ENCODE measurements at regions not wholly inside any gene's neighbourhood (a gene's known extent, or its start where the extent isn't known, plus 50 kb on each side); places are given as distances from the start of the nearest gene placed in this dataset.

DNA sequence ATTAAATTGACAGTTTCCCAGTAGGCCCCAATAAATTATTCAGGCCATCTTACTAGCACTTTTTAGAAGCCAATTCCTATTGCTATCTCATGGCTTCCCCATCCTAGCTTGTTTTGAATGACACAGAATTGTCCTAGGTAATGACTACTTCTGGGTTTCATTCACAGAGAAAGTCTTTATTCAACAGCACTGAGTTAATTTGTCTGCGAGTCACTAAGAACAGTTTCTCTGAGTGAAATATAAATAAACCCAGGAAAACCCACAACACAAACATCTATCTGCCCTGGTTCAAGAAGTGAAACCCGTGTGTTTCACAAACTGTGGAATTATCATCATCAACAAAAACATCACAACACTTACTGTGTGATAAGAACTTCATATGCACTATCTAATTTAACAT, 1366.8 kb downstream of the EPHA7 start:
- 3% methylated on average over 2 of the region's 2 CpGs for WGBS (ENCODE audit: insufficient coverage, insufficient replicate concordance, low lambda C conversion rate, missing lambda C conversion rate)
- ChIA-PET POLR2A (no interaction called here), RAD21 (ENCODE audit: unreplicated experiment) (interaction anchor here (0.6 to 0.7 kb wide), 2 partner anchors 69 to 353 kb away, joined by 3 read pairs; no protein-coding TSS in a partner anchor), CTCF (no interaction called here), SMC1A (ENCODE audit: uncharacterized antibody, unreplicated experiment) (interaction anchor here (0.7 kb wide), 1 partner anchor 69 kb away, joined by 3 read pairs; no protein-coding TSS in a partner anchor)
- ATAC-seq: peak; percentile 58
- Histone ChIP-seq H4K20me1 (ENCODE audit: control insufficient read depth, insufficient read depth) (no peaks in the 10 kb centered on the region), H3K27me3 (replicated peaks in 1 of 2; ENCODE audit: control insufficient read depth in 2 of 2, insufficient read depth in 2 of 2, low read length in 1 of 2) (no peaks in the 10 kb centered on the region), H3K9me3 (replicated peaks; ENCODE audit: control insufficient read depth, insufficient read depth, low read length) (no peaks in the 10 kb centered on the region), H3K79me2 (ENCODE audit: control insufficient read depth, insufficient read depth, low read length) (no peaks in the 10 kb centered on the region), H2AFZ (ENCODE audit: control insufficient read depth, low read depth, low read length) (no peak overlapping the region), H3K27ac (ENCODE audit: control insufficient read depth, insufficient read depth) (no peak overlapping the region), H3K9ac (ENCODE audit: control insufficient read depth, insufficient read depth, low read length) (no peak overlapping the region), H3K36me3 (ENCODE audit: control insufficient read depth in 2 of 2, insufficient read depth in 2 of 2, low read length in 1 of 2) (no peaks in the 10 kb centered on the region), H3K4me1 (ENCODE audit: control insufficient read depth, insufficient read depth, low read length) (no peaks in the 10 kb centered on the region), H3K4me2 (ENCODE audit: control insufficient read depth, insufficient read depth) (no peak overlapping the region), H3K4me3 (no peak overlapping the region)
- no peak for DNase-seq (ENCODE audit: low read depth, low spot score)
- BruUV-seq (replicated peaks): no TSS peak
- TF ChIP-seq IKZF2 (IDR thresholded peaks at IDR 0.05) (peak in 1 of 2 experiments; percentile 15; a peak in 1 of 4 replicates), GABPA (IDR thresholded peaks at IDR 0.05; ENCODE audit: low read depth) (no peak)
- in situ Hi-C loops (cut with MboI) (no loop called here), intact Hi-C loops (cut with micrococcal nuclease; ENCODE audit: unreplicated experiment) (no loop called here)
- no peak for FAIRE-seq

DNA sequence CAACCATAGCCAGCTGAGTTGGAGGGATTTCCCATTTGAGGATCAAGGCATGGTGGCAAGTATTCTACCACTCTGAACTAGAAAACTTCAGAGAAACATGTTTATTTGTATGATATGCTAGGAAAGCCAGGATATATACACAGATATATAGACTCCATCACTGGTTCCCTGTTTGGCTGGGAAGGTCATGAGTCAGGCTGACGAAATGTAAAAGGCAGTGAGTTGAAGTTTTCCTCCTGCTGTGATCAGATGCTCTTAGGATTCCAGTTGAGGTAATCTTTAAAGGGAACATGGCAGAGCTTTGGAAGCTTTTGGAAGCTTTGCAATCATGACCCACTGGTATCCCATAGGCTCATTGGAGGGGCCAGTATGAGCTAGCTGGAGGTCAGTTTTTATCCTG, 1369.1 kb downstream of the EPHA7 start:
- intact Hi-C loops (cut with micrococcal nuclease; ENCODE audit: unreplicated experiment): no loop called here

More for the DNA sequence above, 1369.1 kb downstream of the EPHA7 start:
- DNase-seq (ENCODE audit: low read depth, low spot score) (no peak), FAIRE-seq (no peak), ATAC-seq (no peak)
- ChIA-PET SMC1A (ENCODE audit: uncharacterized antibody, unreplicated experiment) (interaction anchor here (1.0 to 1.8 kb wide), 10 partner anchors 11 to 720 kb away, joined by 3 to 8 read pairs (median 5); no protein-coding TSS in a partner anchor), CTCF (no interaction called here), RAD21 (ENCODE audit: unreplicated experiment) (interaction anchor here (0.7 to 1.3 kb wide), 2 partner anchors 12 to 478 kb away, joined by 3 read pairs; no protein-coding TSS in a partner anchor), POLR2A (interaction anchor here (0.8 kb wide), 1 partner anchor 75 kb away, joined by 3 read pairs; no protein-coding TSS in a partner anchor)
- Histone ChIP-seq H3K27me3 (replicated peaks in 1 of 2; ENCODE audit: control insufficient read depth in 2 of 2, insufficient read depth in 2 of 2, low read length in 1 of 2) (no peaks in the 10 kb centered on the region), H3K4me1 (ENCODE audit: control insufficient read depth, insufficient read depth, low read length) (no peaks in the 10 kb centered on the region), H3K79me2 (ENCODE audit: control insufficient read depth, insufficient read depth, low read length) (no peaks in the 10 kb centered on the region), H3K27ac (ENCODE audit: control insufficient read depth, insufficient read depth) (no peak overlapping the region), H4K20me1 (ENCODE audit: control insufficient read depth, insufficient read depth) (no peaks in the 10 kb centered on the region), H2AFZ (ENCODE audit: control insufficient read depth, low read depth, low read length) (no peak overlapping the region), H3K4me2 (ENCODE audit: control insufficient read depth, insufficient read depth) (no peak overlapping the region), H3K4me3 (no peak overlapping the region), H3K9ac (ENCODE audit: control insufficient read depth, insufficient read depth, low read length) (no peak overlapping the region), H3K9me3 (replicated peaks; ENCODE audit: control insufficient read depth, insufficient read depth, low read length) (no peaks in the 10 kb centered on the region), H3K36me3 (ENCODE audit: control insufficient read depth in 2 of 2, insufficient read depth in 2 of 2, low read length in 1 of 2) (no peaks in the 10 kb centered on the region)
- WGBS (ENCODE audit: insufficient coverage, insufficient replicate concordance, low lambda C conversion rate, missing lambda C conversion rate): 0% methylated on average over 1 of the region's 1 CpG
- TF ChIP-seq SMAD5 (IDR thresholded peaks at IDR 0.05; ENCODE audit: low read depth) (no peak), PAX5 (IDR thresholded peaks at IDR 0.05; ENCODE audit: borderline replicate concordance, low read depth, low read length) (no peak), BCL11A (IDR thresholded peaks at IDR 0.05; ENCODE audit: low read depth, low read length) (no peak)
- in situ Hi-C loops (cut with MboI): no loop called here
- BruUV-seq (replicated peaks): no TSS peak

Data from GM12878 (cell line).